HUDEP-2 (cell line): ENCODE measurements at regions not wholly inside any gene's neighbourhood (a gene's known extent, or its start where the extent isn't known, plus 50 kb on each side); places are given as distances from the start of the nearest gene placed in this dataset.
"Not testable (repeated sequence)": the region's sequence is repeated elsewhere in the genome, so short reads cannot be mapped to it uniquely, and the experiment has no call there.

Experiments
- DNase-seq, 76 experiments: peaks; one replicate each; lab custom pipeline; 2025; ENCODE audit not compliant: unreplicated experiment in 76 of 76; lab: John Stamatoyannopoulos, UW

GRCh38 chr15:24832282-24832681 lies 122.5 kb upstream of the SNRPN start:
- DNase-seq, result no peak

- no peak for DNase-seq
Observed at GRCh38 chr15:24835301-24835700, 119.5 kb upstream of the SNRPN start.

- no peak for DNase-seq
Observed at GRCh38 chr15:24848050-24848449, 106.7 kb upstream of the SNRPN start.

- DNase-seq, result no peak
Observed at GRCh38 chr15:24856397-24857390, 98.1 kb upstream of the SNRPN start.

DNA sequence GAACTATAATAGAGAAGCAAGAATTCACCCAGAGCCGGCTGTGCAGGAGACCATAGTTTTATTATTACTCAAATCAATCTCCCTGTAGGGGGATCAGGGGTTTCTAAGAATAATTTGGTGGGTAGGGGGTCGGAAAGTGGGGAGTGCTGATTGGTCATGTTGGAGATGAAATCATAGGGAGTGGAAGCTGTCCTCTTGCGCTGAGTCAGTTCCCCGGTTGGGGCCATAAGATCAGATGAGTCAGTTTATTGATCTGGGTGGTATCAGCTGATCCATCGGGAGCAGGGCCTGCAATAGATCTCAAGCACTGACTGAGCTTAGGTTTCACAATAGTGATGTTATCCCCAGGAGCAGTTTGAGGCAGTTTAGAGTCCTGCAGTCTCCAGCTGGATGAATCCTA lies 97.0 kb upstream of the SNRPN start:
- DNase-seq, result no peak

GRCh38 chr15:24858183-24858582 lies 96.6 kb upstream of the SNRPN start:
- DNase-seq, result not testable (repeated sequence)

GRCh38 chr15:24858737-24859601 lies 95.8 kb upstream of the SNRPN start:
- no peak for DNase-seq

DNA sequence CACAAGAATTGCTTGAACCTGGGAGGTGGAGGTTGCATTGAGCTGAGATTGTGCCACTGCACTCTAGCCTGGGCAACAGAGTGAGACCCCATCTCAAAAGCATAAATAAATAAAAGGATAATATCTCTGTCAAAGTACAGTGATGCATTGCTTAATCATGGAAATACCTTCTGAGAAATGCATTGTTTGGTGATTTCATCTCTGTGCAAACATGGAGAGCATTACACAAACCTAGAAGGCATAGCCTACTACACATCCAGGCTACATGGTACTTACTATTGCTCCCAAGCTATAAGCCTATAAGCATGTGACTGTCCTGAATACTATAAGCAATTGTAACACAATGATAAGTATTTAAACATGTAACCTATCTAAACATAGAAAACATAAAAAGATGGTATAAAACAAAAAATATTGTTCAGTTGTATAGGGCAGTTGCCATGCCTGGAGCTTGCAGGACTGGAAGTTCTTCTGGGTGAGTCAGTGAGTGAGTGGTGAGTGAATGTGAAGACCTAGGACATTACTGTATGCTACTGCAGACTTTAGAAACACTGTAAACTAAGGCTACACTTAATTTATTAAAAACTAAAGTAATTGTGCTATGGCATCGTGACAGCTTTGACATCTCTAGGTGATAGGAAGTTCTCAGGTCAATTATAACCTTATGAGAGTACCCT lies 93.6 kb upstream of the SNRPN start:
- no peak for DNase-seq

GRCh38 chr15:24862726-24863521 lies 91.9 kb upstream of the SNRPN start:
- DNase-seq, result no peak

GRCh38 chr15:24865303-24865702 lies 89.5 kb upstream of the SNRPN start:
- DNase-seq, result no peak

GRCh38 chr15:24877174-24877573 lies 77.6 kb upstream of the SNRPN start:
- no peak for DNase-seq

DNA sequence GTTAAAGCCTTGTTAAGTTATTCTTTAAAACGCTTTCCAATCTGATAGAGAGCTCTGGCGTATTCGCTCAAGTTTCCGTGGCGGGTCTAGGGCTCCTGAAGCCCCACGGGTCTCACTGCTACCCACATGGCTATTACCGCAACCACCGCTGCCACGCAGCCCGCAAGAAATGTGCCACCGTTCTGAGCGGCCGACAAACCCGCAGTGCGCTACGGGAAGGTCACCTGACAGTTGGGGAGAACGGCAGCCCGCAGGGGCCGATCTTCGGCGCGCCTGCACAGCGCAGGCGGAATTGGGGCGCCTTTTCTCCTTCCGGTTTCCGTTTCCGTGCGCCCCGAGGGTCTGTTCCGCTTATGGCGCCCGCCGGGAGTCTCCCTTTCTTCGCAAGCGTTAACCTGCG lies 76.6 kb upstream of the SNRPN start:
- DNase-seq, result no peak

DNA sequence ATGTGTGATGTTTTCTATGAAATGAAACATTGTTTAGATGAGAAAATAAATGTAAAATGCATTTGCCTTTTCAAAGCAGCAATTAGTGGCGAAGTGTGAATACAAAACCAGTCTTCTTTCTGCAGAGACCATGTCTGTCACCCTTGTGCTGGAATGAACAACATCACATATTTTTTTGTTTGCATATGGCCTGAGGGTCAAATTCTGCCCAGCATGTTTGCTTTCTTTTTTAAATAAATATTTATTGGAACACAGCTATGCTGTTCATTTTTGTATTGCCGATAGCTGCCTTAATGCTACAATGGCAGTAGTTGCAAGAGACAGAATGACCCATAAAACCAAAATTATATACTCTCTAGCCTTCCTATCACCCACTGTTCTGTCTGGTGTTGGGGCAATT lies 75.3 kb upstream of the SNRPN start:
- no peak for DNase-seq

DNA sequence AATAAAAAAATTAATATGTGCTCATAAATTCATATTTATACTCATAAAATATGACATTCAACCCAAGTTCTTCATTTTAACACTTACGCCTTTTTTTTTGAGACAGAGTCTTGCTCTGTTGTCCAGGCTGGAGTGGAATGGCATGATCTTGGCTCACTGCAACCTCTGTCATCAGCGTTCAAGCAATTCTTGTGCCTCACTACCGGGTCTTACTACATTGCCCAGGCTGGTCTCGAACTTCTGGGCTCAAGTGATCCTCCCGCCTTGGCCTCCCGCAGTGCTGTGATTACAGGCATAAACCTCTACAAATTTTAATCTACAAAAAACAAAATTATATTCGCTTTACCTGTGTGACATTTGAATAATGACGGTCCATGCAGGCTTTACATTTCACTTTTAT lies 74.1 kb upstream of the SNRPN start:
- no peak for DNase-seq

DNA sequence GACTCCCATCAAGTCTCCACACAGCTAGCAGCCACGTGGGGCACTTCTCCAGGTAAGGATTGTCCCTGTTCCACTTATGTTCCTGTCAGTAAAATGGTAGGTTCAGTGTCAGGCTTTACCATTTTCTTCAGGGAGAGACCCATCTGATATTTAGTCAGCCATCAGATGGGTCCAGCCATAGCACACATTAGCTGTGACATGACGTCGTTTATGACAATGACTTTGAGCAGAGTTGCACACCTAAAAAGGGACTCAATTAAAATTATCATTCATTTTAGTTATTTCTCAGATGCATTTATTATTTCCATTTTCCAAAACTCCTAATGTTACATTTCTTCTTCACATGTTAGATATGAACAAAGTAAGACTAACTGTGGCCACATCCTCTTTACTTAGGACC lies 68.2 kb upstream of the SNRPN start:
- no peak for DNase-seq

DNA sequence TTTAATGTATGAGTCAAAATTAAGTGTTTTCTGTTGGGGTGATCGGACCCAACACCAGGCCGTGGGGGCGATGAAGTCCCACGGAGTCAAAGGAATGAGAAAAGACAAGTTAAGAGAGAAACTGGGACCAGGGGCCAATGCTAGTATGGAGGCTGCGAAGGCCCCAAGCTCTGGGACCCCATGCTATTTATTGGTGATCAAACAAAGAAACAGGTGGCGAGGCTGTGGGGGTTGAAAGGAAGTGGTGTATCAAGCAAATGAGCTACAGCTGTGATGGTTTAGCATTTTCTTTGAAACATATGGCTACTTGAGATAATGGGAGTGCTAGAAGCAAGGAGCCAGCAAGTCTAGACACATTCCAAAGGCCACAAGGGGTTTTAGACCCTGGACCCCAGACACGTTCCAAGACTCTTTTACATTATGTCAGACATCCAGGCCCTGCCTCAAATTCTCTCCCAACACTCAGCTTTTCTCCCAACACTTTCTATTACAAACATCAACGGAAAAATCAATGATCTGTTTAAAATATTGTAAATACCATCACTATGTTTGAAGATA lies 56.0 kb upstream of the SNRPN start:
- no peak for DNase-seq

DNA sequence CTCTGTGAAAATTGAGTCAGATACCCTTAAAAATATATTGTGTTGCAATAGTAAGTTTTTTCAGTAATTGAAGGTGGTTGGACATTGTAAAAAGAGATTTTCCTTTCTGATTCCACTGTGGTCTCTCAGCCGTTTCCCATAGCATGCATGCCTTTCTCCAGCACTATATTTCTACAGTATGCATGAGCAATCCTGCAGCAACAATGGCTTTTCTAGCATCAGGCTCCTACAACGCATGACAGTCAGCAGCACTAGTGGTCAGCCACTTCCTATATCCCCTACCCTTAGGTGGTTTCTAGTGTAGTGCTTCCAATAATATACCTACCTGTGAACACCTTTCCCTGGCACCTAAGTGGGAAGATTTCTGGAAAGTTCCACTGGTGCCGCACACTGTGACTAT lies 55.4 kb upstream of the SNRPN start:
- no peak for DNase-seq

DNA sequence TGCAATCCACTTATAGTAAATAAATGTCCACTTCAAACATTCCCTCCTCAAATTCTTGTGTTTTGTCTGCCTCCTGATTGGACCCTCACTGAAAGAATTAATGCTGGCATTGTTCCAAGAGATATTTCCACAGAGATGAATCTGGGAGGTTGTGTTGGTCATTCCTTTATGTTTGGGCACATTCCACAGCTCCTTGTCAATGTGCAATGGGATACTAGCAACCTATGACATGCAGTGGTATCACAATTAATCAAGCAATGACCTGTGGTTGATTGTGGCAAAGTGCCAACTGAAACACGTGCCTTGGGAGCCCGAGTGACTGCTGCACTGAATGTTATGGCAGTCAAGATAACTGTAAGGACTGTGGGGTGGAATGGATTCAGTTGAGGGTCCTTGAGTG lies 55.0 kb upstream of the SNRPN start:
- no peak for DNase-seq

DNA sequence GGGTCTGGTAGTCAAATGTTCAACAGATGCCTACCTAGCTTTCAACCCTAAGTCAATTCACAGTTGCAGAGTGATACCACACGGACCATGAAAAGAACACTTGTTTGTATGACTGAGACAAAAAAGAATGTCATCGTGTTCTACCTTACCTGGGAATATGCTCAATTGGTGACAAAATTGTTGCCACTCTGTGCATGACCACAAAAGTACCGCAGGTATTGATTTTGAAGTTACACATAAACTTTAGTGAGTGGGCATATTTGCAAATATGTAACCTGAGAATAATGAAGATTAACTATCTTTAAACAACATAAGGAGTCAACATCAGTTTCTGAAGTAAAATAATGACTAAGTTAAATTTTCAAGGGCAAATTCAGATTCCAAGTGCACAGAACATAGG lies 53.4 kb upstream of the SNRPN start:
- no peak for DNase-seq
